MM.1S (cell line): ENCODE measurements at regions not wholly inside any gene's neighbourhood (a gene's known extent, or its start where the extent isn't known, plus 50 kb on each side); places are given as distances from the start of the nearest gene placed in this dataset.

ENCODE experiments used
- EZH2phosphoT487 ChIP-seq: fragments of 300-600 bp; sonication (generic); IDR thresholded peaks from 2 replicates; pipeline ENCODE4 v1.6.1; 2018; ENCODE audit warnings: antibody characterized with exemption, low read length
- TF ChIP-seq, protein P1 (sequence below): fragments of 300-600 bp; sonication (generic); IDR thresholded peaks from 2 replicates; pipeline ENCODE4 v1.5.1; 2016; ENCODE audit warnings: antibody characterized with exemption, low read length, mixed read lengths

DNA sequence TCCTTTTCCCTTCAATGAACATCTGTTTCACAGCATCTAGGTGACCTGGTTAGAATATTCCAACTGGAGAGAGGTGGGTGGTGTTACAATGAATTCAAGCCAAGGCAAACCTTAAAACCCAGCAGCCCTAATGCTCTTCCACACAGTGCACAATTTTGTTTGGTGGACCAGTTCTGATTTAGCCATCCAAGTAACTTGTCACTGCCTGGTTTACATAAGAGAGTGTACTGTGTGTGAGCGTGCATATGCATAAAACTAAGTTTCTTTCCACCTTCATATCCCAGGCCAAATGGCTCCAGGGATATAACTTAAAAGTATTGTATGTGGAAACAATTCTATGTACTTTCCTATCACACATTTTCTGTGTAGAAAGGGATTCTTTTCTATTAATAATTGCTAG is 200.4 kb upstream of the FAR2 start:
- TF ChIP-seq, protein P1, sequence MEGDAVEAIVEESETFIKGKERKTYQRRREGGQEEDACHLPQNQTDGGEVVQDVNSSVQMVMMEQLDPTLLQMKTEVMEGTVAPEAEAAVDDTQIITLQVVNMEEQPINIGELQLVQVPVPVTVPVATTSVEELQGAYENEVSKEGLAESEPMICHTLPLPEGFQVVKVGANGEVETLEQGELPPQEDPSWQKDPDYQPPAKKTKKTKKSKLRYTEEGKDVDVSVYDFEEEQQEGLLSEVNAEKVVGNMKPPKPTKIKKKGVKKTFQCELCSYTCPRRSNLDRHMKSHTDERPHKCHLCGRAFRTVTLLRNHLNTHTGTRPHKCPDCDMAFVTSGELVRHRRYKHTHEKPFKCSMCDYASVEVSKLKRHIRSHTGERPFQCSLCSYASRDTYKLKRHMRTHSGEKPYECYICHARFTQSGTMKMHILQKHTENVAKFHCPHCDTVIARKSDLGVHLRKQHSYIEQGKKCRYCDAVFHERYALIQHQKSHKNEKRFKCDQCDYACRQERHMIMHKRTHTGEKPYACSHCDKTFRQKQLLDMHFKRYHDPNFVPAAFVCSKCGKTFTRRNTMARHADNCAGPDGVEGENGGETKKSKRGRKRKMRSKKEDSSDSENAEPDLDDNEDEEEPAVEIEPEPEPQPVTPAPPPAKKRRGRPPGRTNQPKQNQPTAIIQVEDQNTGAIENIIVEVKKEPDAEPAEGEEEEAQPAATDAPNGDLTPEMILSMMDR: no peak
- no peak for TF ChIP-seq EZH2phosphoT487
